MCF 10A (cell line): ENCODE measurements at regions not wholly inside any gene's neighbourhood (a gene's known extent, or its start where the extent isn't known, plus 50 kb on each side); places are given as distances from the start of the nearest gene placed in this dataset.

Source experiments
- BruUV-seq: library from RNA; stranded (reverse); fragments of 400-500 nt; replicated peaks from 2 replicates; lab custom pipeline; 2021; lab: Mats Ljungman, UMichigan
- CTCF ChIA-PET: fragments of 300-600 bp; sonication (Branson Sonifier 250); formaldehyde crosslinking; extraction: SDS; loops from one replicate; lab custom pipeline; 2021; ENCODE audit warnings: antibody characterized with exemption, inconsistent platforms; lab: Yijun Ruan, JAX
- POLR2A ChIA-PET: fragments of 300-600, 350-650 bp; sonication (Branson Sonifier 250); formaldehyde crosslinking; extraction: SDS; loops from one replicate; lab custom pipeline; 2020; ENCODE audit warnings: antibody characterized with exemption, inconsistent platforms; lab: Yijun Ruan, JAX
- DNase-seq: peaks from one replicate; pipeline ENCODE4 v3.0.0-alpha.2; 2018; ENCODE audit not compliant: unreplicated experiment
- H3K27ac Mint-ChIP-seq: one replicate; pipeline ENCODE4 v1.8.0; 2022; ENCODE audit warnings: mild to moderate bottlenecking, low read depth, mixed read lengths; ENCODE audit not compliant: unreplicated experiment
- H3K27me3 Mint-ChIP-seq: one replicate; pipeline ENCODE4 v1.8.0; 2022; ENCODE audit warnings: mixed read lengths; ENCODE audit not compliant: insufficient read depth, unreplicated experiment
- H3K36me3 Mint-ChIP-seq: one replicate; pipeline ENCODE4 v1.8.0; 2022; ENCODE audit warnings: mild to moderate bottlenecking, moderate library complexity, mixed read lengths; ENCODE audit not compliant: insufficient read depth, unreplicated experiment
- H3K4me1 Mint-ChIP-seq: one replicate; pipeline ENCODE4 v1.8.0; 2022; ENCODE audit warnings: mixed read lengths; ENCODE audit not compliant: insufficient read depth, unreplicated experiment
- H3K4me3 Mint-ChIP-seq: one replicate; pipeline ENCODE4 v1.8.0; 2022; ENCODE audit warnings: mild to moderate bottlenecking, moderate library complexity, mixed read lengths; ENCODE audit not compliant: unreplicated experiment
- H3K9me3 Mint-ChIP-seq: one replicate; pipeline ENCODE4 v1.8.0; 2022; ENCODE audit warnings: mixed read lengths; ENCODE audit not compliant: unreplicated experiment
- intact Hi-C: fragments of 100-400 bp; cut with micrococcal nuclease; formaldehyde crosslinking; loops from 2 replicates; pipeline ENCODE4 v1.14.1; 2022
- TF ChIP-seq, protein P1 (sequence below): fragments of 200-600 bp; IDR thresholded peaks from one replicate; pipeline ENCODE4 v1.8.0; 2022; ENCODE audit warnings: antibody characterized with exemption, mild to moderate bottlenecking; ENCODE audit not compliant: unreplicated experiment

DNA sequence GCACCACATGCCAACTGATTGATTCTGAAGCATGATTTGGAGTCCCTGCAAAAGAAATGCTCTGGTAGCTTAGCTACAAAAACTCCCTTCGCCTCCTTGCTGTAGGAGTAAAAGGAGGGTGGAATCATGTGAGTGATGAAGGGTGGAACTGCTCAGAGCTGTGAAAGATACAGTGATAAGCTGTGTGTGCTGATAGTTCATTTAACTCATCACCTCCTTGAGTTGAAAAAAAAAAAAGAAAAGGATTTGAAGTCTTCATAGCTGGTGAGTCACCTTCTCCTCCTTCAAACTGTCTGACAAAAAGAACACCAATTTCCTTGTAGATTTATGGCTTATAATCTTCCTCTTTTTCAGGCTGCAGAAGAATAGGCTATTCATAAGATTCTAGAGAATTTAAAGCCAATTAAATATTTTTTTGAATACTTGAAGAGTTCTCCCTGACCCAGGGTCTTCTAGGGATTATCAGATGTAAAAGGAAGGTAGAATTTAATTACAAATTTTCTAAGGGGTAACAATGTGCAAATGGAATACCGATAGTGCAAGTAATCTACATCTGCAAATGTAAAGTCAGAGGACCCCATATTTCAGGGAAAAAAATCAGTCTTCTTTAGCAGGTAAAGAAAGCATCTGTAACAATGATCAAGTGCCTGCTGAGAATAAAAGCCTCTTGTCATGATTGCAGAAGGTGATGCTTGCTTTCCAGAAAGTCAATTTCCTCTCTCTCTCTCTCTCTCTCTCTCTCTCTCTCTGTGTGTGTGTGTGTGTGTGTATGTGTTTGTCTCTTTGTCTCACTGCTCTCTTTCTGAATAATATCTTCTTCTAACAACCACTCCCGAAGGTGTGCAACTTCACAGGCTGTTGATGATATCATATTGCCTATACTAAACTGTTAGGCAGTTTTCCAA lies 208.8 kb upstream of the VEGFC start:
- H3K36me3 Mint-ChIP-seq = no peaks in the 10 kb centered on the region
- H3K9me3 Mint-ChIP-seq = no peaks in the 10 kb centered on the region
- no TSS peak for BruUV-seq
- peak overlapping the region; percentile 77 for H3K27ac Mint-ChIP-seq
- no peaks in the 10 kb centered on the region for H3K27me3 Mint-ChIP-seq
- H3K4me3 Mint-ChIP-seq = no peak overlapping the region
- CTCF ChIA-PET = interaction anchor here (0.7 to 2.0 kb wide), 2 partner anchors 30 to 46 kb away, joined by 4 to 7 read pairs; no protein-coding TSS in a partner anchor
- TF ChIP-seq, protein P1, sequence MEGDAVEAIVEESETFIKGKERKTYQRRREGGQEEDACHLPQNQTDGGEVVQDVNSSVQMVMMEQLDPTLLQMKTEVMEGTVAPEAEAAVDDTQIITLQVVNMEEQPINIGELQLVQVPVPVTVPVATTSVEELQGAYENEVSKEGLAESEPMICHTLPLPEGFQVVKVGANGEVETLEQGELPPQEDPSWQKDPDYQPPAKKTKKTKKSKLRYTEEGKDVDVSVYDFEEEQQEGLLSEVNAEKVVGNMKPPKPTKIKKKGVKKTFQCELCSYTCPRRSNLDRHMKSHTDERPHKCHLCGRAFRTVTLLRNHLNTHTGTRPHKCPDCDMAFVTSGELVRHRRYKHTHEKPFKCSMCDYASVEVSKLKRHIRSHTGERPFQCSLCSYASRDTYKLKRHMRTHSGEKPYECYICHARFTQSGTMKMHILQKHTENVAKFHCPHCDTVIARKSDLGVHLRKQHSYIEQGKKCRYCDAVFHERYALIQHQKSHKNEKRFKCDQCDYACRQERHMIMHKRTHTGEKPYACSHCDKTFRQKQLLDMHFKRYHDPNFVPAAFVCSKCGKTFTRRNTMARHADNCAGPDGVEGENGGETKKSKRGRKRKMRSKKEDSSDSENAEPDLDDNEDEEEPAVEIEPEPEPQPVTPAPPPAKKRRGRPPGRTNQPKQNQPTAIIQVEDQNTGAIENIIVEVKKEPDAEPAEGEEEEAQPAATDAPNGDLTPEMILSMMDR = no peak
- peaks cover 24% of the 10 kb centered on the region for H3K4me1 Mint-ChIP-seq
- POLR2A ChIA-PET = interaction anchor here (0.8 to 1.0 kb wide), 2 partner anchors 9 to 25 kb away, joined by 3 read pairs; no protein-coding TSS in a partner anchor
- intact Hi-C loops = no loop called here
- DNase-seq = peak; percentile 32

GRCh38 chr4:177005674-177006230 lies 213.0 kb upstream of the VEGFC start:
- no TSS peak for BruUV-seq
- no peaks in the 10 kb centered on the region for H3K36me3 Mint-ChIP-seq
- CTCF ChIA-PET = interaction anchor here (0.6 to 1.0 kb wide), 3 partner anchors 42 to 306 kb away, joined by 3 to 5 read pairs (median 3); no protein-coding TSS in a partner anchor
- DNase-seq = peak; percentile 78
- intact Hi-C loops = no loop called here
- peaks cover 37% of the 10 kb centered on the region for H3K4me1 Mint-ChIP-seq
- no peaks in the 10 kb centered on the region for H3K9me3 Mint-ChIP-seq
- POLR2A ChIA-PET = interaction anchor here (1.2 kb wide), 1 partner anchor 11 kb away, joined by 3 read pairs; no protein-coding TSS in a partner anchor
- no peak overlapping the region for H3K4me3 Mint-ChIP-seq
- H3K27ac Mint-ChIP-seq = peak overlapping the region; percentile 91
- TF ChIP-seq, protein P1 = no peak
- no peaks in the 10 kb centered on the region for H3K27me3 Mint-ChIP-seq

GRCh38 chr4:177006331-177006730 lies 213.6 kb upstream of the VEGFC start:
- H3K4me1 Mint-ChIP-seq = peaks cover 32% of the 10 kb centered on the region
- DNase-seq = no peak
- BruUV-seq = no TSS peak
- H3K36me3 Mint-ChIP-seq = no peaks in the 10 kb centered on the region
- ChIA-PET CTCF (no interaction called here), POLR2A (interaction anchor here (1.2 kb wide), 1 partner anchor 11 kb away, joined by 3 read pairs; no protein-coding TSS in a partner anchor)
- H3K9me3 Mint-ChIP-seq = no peaks in the 10 kb centered on the region
- H3K27ac Mint-ChIP-seq = peak overlapping the region; percentile 91
- no peaks in the 10 kb centered on the region for H3K27me3 Mint-ChIP-seq
- intact Hi-C loops = no loop called here
- TF ChIP-seq, protein P1 = no peak
- H3K4me3 Mint-ChIP-seq = no peak overlapping the region
